Ascending aorta (tissue), 2 donors: ENCODE measurements at regions not wholly inside any gene's neighbourhood (a gene's known extent, or its start where the extent isn't known, plus 50 kb on each side); places are given as distances from the start of the nearest gene placed in this dataset.
"Not testable (repeated sequence)": the region's sequence is repeated elsewhere in the genome, so short reads cannot be mapped to it uniquely, and the experiment has no call there.

Experiments
- DNase-seq, 2 donors: peaks; one replicate each; pipeline ENCODE4 v3.0.0-alpha.2; 2019; ENCODE audit warnings: low spot score in 2 of 2
- H3K27ac ChIP-seq, 2 donors: fragments of 200-600 bp; sonication (generic); one replicate each; pipeline ENCODE4 v1.5.1; 2016 to 2017; ENCODE audit warnings: mild to moderate bottlenecking in 1 of 2
- H3K27me3 ChIP-seq: fragments of 200-600 bp; sonication (generic); one replicate; pipeline ENCODE4 v1.5.1; 2017
- H3K36me3 ChIP-seq, 2 donors: fragments of 200-600 bp; sonication (generic); one replicate each; pipeline ENCODE4 v1.5.1; 2016
- H3K4me1 ChIP-seq, 2 donors: fragments of 200-600 bp; sonication (generic); one replicate each; pipeline ENCODE4 v1.5.1; 2016 to 2017; ENCODE audit warnings: mild to moderate bottlenecking in 1 of 2
- H3K4me3 ChIP-seq, 2 donors: fragments of 200-600 bp; sonication (generic); one replicate each; pipeline ENCODE4 v1.5.1; 2016 to 2017; ENCODE audit warnings: mild to moderate bottlenecking in 1 of 2
- H3K9me3 ChIP-seq, 2 donors: fragments of 200-600 bp; sonication (generic); one replicate each; pipeline ENCODE4 v1.5.1; 2016
- intact Hi-C: fragments of 100-400 bp; cut with DNase I; formaldehyde crosslinking; loops from one replicate; pipeline ENCODE4 v1.15.1; 2023
- TF ChIP-seq, protein P1 (sequence below), 3 experiments: fragments of 200-600 bp in 2 of 3; fragments of 450-650 bp in 1 of 3; sonication (generic) in 2 of 3; IDR thresholded peaks; one replicate each; pipeline ENCODE4 v1.5.1; 2016 to 2019; ENCODE audit warnings: antibody characterized with exemption in 3 of 3, mild to moderate bottlenecking in 1 of 3, moderate library complexity in 1 of 3

DNA sequence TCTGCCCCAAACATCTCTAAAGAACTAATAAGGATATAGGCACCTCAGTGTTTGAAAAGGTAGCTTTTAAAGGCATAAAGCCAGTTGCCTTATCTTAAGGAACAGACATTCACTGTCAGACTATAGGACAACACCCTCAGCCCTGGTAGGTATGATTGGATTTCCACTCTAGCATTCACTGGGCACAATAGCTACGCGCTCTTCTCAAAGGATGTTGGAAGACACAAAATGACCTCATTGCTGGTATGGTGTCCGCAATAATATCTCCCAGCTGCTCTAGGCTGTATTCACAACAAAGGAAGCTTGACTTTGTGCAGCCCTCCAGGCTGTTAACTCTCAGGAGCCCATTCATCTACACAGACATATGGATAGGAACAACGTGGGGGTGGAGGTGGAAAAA is 119.4 kb upstream of the CXADR start:
- TF ChIP-seq, protein P1, sequence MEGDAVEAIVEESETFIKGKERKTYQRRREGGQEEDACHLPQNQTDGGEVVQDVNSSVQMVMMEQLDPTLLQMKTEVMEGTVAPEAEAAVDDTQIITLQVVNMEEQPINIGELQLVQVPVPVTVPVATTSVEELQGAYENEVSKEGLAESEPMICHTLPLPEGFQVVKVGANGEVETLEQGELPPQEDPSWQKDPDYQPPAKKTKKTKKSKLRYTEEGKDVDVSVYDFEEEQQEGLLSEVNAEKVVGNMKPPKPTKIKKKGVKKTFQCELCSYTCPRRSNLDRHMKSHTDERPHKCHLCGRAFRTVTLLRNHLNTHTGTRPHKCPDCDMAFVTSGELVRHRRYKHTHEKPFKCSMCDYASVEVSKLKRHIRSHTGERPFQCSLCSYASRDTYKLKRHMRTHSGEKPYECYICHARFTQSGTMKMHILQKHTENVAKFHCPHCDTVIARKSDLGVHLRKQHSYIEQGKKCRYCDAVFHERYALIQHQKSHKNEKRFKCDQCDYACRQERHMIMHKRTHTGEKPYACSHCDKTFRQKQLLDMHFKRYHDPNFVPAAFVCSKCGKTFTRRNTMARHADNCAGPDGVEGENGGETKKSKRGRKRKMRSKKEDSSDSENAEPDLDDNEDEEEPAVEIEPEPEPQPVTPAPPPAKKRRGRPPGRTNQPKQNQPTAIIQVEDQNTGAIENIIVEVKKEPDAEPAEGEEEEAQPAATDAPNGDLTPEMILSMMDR (IDR thresholded peaks at IDR 0.05), result no peak
- no peaks in the 10 kb centered on the region for H3K36me3 ChIP-seq
- H3K4me3 ChIP-seq, result no peak overlapping the region
- intact Hi-C loops, result no loop called here
- H3K4me1 ChIP-seq, result no peaks in the 10 kb centered on the region
- H3K27me3 ChIP-seq, result no peaks in the 10 kb centered on the region
- no peak for DNase-seq
- no peak overlapping the region for H3K27ac ChIP-seq
- no peaks in the 10 kb centered on the region for H3K9me3 ChIP-seq

DNA sequence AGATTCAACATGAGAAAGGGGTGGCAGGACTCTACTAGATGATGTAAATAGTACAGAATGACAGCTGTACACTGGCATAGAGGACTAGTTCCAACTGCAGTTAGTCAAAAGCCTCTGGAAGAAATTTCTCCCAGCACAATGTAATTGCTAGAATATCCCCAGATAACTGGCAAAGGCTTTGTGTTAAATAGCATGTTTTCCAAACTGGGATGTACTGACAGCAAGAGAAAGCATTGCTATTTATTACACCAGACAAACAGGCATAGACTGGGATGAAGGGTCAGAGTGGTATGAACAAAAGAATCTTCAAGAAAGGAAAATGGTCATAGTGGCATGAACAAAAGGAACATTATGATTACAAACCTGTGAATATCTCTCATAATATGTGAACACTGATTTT is 115.9 kb upstream of the CXADR start:
- Histone ChIP-seq H3K4me1 (no peaks in the 10 kb centered on the region), H3K27ac (no peak overlapping the region), H3K27me3 (no peaks in the 10 kb centered on the region), H3K36me3 (no peaks in the 10 kb centered on the region), H3K9me3 (no peaks in the 10 kb centered on the region), H3K4me3 (no peak overlapping the region)
- DNase-seq, result no peak
- TF ChIP-seq, protein P1 (IDR thresholded peaks at IDR 0.05), result no peak
- intact Hi-C loops, result no loop called here

DNA sequence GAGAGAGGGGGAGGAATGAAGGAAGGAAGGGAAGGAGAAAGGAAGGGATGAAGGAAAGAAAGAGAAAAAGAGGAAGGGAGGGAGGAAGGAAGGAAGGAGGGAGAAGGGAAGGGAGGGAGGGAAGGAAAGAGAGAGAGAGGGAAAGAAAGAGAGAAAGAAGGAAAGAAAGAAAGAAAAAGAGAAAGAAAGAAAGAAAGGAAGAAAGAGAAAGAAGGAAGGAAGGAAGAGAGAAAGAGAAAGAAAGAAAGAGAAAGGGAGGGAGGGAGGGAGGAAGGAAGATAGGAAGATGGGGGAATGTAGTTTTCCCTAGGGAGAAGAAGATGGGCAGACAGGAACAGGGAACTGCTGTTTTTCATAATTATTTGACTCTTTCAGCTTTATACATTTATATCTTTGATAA is 115.1 kb upstream of the CXADR start:
- Histone ChIP-seq H3K27ac (no peak overlapping the region), H3K9me3 (no peaks in the 10 kb centered on the region), H3K4me3 (no peak overlapping the region), H3K36me3 (no peaks in the 10 kb centered on the region), H3K27me3 (no peaks in the 10 kb centered on the region), H3K4me1 (no peaks in the 10 kb centered on the region)
- intact Hi-C loops, result no loop called here
- DNase-seq, result no peak
- TF ChIP-seq, protein P1 (IDR thresholded peaks at IDR 0.05), result no peak

DNA sequence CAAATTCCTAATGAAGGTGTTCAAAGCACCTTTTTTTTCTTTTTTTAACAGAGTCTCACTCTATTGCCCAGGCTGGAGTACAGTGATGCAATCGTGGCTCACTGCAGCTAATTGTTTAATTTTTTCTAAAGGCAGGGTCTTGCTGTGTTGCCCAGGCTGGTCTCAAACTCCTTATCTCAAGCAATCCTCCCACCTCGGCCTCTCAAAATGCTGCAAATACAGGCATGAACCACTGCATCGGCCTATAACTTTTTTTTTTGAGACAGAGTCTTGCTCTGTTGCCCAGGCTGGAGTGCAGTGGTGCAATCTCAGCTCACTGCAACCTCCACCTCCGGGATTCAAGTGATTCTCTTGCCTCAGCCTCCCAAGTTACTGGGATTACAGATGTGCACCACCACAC is 113.9 kb upstream of the CXADR start:
- H3K27ac ChIP-seq, H3K36me3 ChIP-seq, H3K4me3 ChIP-seq, H3K27me3 ChIP-seq, H3K4me1 ChIP-seq, intact Hi-C loops, DNase-seq, H3K9me3 ChIP-seq: not testable (repeated sequence)

DNA sequence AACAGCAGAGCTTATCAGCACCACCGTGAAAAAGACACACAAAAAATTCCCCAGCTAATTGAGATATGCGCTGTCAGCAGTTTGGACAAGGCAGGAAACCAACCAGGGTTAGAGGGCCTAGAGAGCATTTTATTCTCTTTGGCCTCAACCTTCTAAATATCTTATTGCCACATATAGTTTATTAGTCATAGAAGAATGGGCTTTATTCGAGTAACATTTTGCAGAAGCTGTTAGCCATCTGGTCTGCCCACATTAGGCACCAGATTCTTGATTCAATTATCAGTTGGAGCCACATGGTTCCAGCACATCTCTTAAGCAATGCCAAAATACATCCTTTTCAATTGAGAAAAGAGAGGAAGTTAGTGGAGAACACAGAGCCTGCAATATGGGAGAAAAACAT is 109.9 kb upstream of the CXADR start:
- Histone ChIP-seq H3K27ac (no peak overlapping the region), H3K4me3 (no peak overlapping the region), H3K4me1 (no peaks in the 10 kb centered on the region), H3K36me3 (no peaks in the 10 kb centered on the region), H3K9me3 (no peaks in the 10 kb centered on the region), H3K27me3 (no peaks in the 10 kb centered on the region)
- TF ChIP-seq, protein P1 (IDR thresholded peaks at IDR 0.05), result no peak
- intact Hi-C loops, result no loop called here
- no peak for DNase-seq

DNA sequence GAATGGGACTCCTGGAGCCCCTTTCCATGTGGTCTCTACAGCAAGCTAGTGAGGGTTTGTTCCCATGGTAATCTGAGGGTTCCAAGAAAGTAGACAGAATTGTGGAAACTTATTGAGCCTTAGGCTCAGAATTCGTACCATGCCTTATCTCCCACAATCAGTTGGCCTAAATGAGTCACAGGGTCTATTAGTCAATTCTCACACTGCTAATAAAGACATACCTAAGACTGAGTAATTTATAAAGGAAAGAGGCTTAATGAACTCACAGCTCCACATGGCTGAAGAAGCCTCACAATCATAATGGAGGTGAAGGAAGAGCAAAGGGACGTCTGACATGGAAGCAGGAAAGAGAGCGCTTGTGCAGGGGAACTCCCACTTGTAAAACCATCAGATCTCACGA is 106.6 kb upstream of the CXADR start:
- no peak for DNase-seq
- intact Hi-C loops, result no loop called here
- no peaks in the 10 kb centered on the region for H3K9me3 ChIP-seq
- no peak overlapping the region for H3K4me3 ChIP-seq
- no peak overlapping the region for H3K27ac ChIP-seq
- H3K36me3 ChIP-seq, result no peaks in the 10 kb centered on the region
- TF ChIP-seq, protein P1 (IDR thresholded peaks at IDR 0.05), result no peak
- H3K4me1 ChIP-seq, result no peaks in the 10 kb centered on the region
- no peaks in the 10 kb centered on the region for H3K27me3 ChIP-seq
